Ovary (tissue), 7 donors: ENCODE measurements at regions not wholly inside any gene's neighbourhood (a gene's known extent, or its start where the extent isn't known, plus 50 kb on each side); places are given as distances from the start of the nearest gene placed in this dataset.

Experiments
- DNase-seq, 5 donors: peaks; one replicate each; pipeline ENCODE4 v3.0.0-alpha.2; 2019 to 2020
- H3K27ac ChIP-seq, 2 donors: fragments of 200-600 bp; one replicate each; pipeline versions ENCODE4 v1.5.1 to v1.8.0; 2019 to 2022
- H3K27me3 ChIP-seq: fragments of 200-600 bp; one replicate; pipeline ENCODE4 v1.8.0; 2022
- H3K36me3 ChIP-seq: fragments of 200-600 bp; sonication (generic); one replicate; pipeline ENCODE4 v1.5.1; 2019
- H3K4me1 ChIP-seq: one replicate; pipeline ENCODE4 v1.8.1; 2013; ENCODE audit warnings: mild to moderate bottlenecking, moderate library complexity; ENCODE audit not compliant: insufficient read depth
- H3K4me3 ChIP-seq: fragments of 200-600 bp; sonication (generic); one replicate; pipeline ENCODE4 v1.5.1; 2017
- H3K9me3 ChIP-seq, 2 donors: fragments of 200-600 bp in 1 of 2; sonication (generic) in 1 of 2; one replicate each; pipeline versions ENCODE4 v1.5.1 to v1.8.1; 2013 to 2019; ENCODE audit warnings: mild to moderate bottlenecking in 1 of 2, moderate library complexity in 1 of 2
- EP300 ChIP-seq: sonication (generic); formaldehyde crosslinking; IDR thresholded peaks from one replicate; pipeline ENCODE4 v1.6.1; 2017; ENCODE audit warnings: antibody characterized with exemption
- POLR2A ChIP-seq: fragments of 450-650 bp; IDR thresholded peaks from one replicate; pipeline ENCODE4 v1.6.1; 2017; ENCODE audit warnings: antibody characterized with exemption, mild to moderate bottlenecking, moderate library complexity
- WGBS, 3 donors: extraction: QIAGEN DNeasy Blood & Tissue Kit in 1 of 3; methylation state at CpG; one replicate each; pipeline versions ENCODE4 v1.1.5 to v1.1.7; 2013 to 2017; 5-methylcytosine and 5-hydroxymethylcytosine counted together
- intact Hi-C, 4 donors: fragments of 100-400 bp; cut with DNase I; formaldehyde crosslinking; loops; one replicate each; pipeline versions ENCODE4 v1.11.0 to v1.15.1; 2022 to 2023
- TF ChIP-seq, protein P1 (sequence below), 3 donors: fragments of 450-650 bp in 2 of 3; fragments of 200-600 bp in 1 of 3; IDR thresholded peaks; one replicate each; pipeline versions ENCODE4 v1.5.1 to v1.8.0; 2016 to 2022; ENCODE audit warnings: antibody characterized with exemption in 3 of 3, mild to moderate bottlenecking in 1 of 3
- donor health status: DM: no; HTN: no; CAD: no; lungs with moderate emphysema.
- donor health status: DM: no; HTN: no; CAD: no.
- donor health status: Bipolar disorder and iron deficiency.
- donor health status: DM: no; HTN: no; CAD: no.
- donor health status: DM: yes; HTN: yes; CAD: no.

- no peaks in the 10 kb centered on the region for H3K36me3 ChIP-seq
- no peak overlapping the region for H3K27ac ChIP-seq
- H3K4me1 ChIP-seq = no peaks in the 10 kb centered on the region
- DNase-seq = no peak
- TF ChIP-seq POLR2A (no peak), EP300 (no peak)
- TF ChIP-seq, protein P1, sequence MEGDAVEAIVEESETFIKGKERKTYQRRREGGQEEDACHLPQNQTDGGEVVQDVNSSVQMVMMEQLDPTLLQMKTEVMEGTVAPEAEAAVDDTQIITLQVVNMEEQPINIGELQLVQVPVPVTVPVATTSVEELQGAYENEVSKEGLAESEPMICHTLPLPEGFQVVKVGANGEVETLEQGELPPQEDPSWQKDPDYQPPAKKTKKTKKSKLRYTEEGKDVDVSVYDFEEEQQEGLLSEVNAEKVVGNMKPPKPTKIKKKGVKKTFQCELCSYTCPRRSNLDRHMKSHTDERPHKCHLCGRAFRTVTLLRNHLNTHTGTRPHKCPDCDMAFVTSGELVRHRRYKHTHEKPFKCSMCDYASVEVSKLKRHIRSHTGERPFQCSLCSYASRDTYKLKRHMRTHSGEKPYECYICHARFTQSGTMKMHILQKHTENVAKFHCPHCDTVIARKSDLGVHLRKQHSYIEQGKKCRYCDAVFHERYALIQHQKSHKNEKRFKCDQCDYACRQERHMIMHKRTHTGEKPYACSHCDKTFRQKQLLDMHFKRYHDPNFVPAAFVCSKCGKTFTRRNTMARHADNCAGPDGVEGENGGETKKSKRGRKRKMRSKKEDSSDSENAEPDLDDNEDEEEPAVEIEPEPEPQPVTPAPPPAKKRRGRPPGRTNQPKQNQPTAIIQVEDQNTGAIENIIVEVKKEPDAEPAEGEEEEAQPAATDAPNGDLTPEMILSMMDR (IDR thresholded peaks at IDR 0.05) = no peak
- intact Hi-C loops = no loop called here
- H3K27me3 ChIP-seq = no peaks in the 10 kb centered on the region
- H3K9me3 ChIP-seq = no peaks in the 10 kb centered on the region
- H3K4me3 ChIP-seq = no peak overlapping the region
- WGBS, 3 donors = 83 to 87% (median 86%) methylated on average over 5 of the region's 5 CpGs
Measured at GRCh38 chr2:5094192-5094591, 598.0 kb upstream of the SOX11 start.

DNA sequence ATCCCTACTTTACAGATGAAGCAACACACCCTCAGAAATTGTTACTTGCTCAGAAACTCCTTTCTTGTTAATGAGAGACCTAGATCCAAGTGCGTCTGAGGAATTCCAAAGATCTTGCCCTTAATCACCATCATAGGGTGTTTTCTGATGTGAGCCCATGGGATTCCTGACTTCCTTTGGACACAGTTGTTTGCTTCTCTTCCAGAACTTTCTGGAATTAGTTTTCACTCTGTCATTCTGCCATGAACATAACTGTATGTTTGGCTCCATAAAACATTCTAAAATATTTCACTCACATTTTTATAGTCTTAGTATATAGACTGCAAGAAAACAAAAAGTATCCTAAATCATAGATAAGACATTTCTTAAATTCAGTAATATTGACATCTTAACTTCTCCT, 593.9 kb upstream of the SOX11 start:
- TF ChIP-seq POLR2A (no peak), EP300 (no peak)
- TF ChIP-seq, protein P1 (IDR thresholded peaks at IDR 0.05) = no peak
- WGBS, 3 donors = 44 to 81% (median 65%) methylated on average over 1 of the region's 1 CpG
- Histone ChIP-seq H3K4me3 (no peak overlapping the region), H3K27me3 (no peaks in the 10 kb centered on the region), H3K4me1 (no peaks in the 10 kb centered on the region), H3K9me3 (no peaks in the 10 kb centered on the region), H3K27ac (no peak overlapping the region), H3K36me3 (no peaks in the 10 kb centered on the region)
- DNase-seq = no peak
- intact Hi-C loops = no loop called here

GRCh38 chr2:5102823-5103222, 589.4 kb upstream of the SOX11 start:
- intact Hi-C loops = no loop called here
- TF ChIP-seq POLR2A = no peak
- no peak overlapping the region for H3K27ac ChIP-seq
- no peaks in the 10 kb centered on the region for H3K4me1 ChIP-seq
- no peaks in the 10 kb centered on the region for H3K36me3 ChIP-seq
- no peak overlapping the region for H3K4me3 ChIP-seq
- H3K9me3 ChIP-seq = no peaks in the 10 kb centered on the region
- H3K27me3 ChIP-seq = no peaks in the 10 kb centered on the region
- DNase-seq = no peak
- WGBS, 3 donors = 66 to 92% (median 92%) methylated on average over 2 of the region's 2 CpGs

GRCh38 chr2:5111581-5111980, 580.6 kb upstream of the SOX11 start:
- no peak for DNase-seq
- Histone ChIP-seq H3K27me3 (no peaks in the 10 kb centered on the region), H3K36me3 (no peaks in the 10 kb centered on the region), H3K4me1 (no peaks in the 10 kb centered on the region), H3K9me3 (peaks cover 0 to 2% of the 10 kb centered on the region in 2 donors), H3K4me3 (no peak overlapping the region), H3K27ac (no peak overlapping the region)
- intact Hi-C loops = no loop called here
- TF ChIP-seq POLR2A (no peak), EP300 (no peak)
- TF ChIP-seq, protein P1 (IDR thresholded peaks at IDR 0.05) = no peak

GRCh38 chr2:5119046-5119445, 573.1 kb upstream of the SOX11 start:
- Histone ChIP-seq H3K27me3 (no peaks in the 10 kb centered on the region), H3K27ac (no peak overlapping the region), H3K4me1 (no peaks in the 10 kb centered on the region), H3K9me3 (no peaks in the 10 kb centered on the region), H3K36me3 (no peaks in the 10 kb centered on the region), H3K4me3 (no peak overlapping the region)
- TF ChIP-seq EP300 (no peak), POLR2A (no peak)
- TF ChIP-seq, protein P1 (IDR thresholded peaks at IDR 0.05) = no peak
- intact Hi-C loops = no loop called here
- DNase-seq = no peak
